ENCODE measurements at regions not wholly inside any gene's neighbourhood (a gene's known extent, or its start where the extent isn't known, plus 50 kb on each side); places are given as distances from the start of the nearest gene placed in this dataset.

- TF ChIP-seq CTCF (IDR thresholded peaks at IDR 0.05), result no peak
- no peak for TF ChIP-seq POLR2A (IDR thresholded peaks at IDR 0.05)
Measured at GRCh38 chr4:117889978-117890377, 144.3 kb upstream of the NDST3 start.

Data from Peyer's patch (tissue), 4 donors.